OCI-LY1 (cell line): ENCODE measurements at regions not wholly inside any gene's neighbourhood (a gene's known extent, or its start where the extent isn't known, plus 50 kb on each side); places are given as distances from the start of the nearest gene placed in this dataset.

Experiments used
- H2AFZ ChIP-seq: fragments of 200-600 bp; sonication (generic), shearing (Covaris generic); 2 replicates; pipeline ENCODE4 v1.6.0; 2014; ENCODE audit warnings: antibody characterized with exemption, mild to moderate bottlenecking, low read length
- H3F3A ChIP-seq: fragments of 200-600 bp; sonication (generic), shearing (Covaris generic); 2 replicates; pipeline ENCODE4 v1.6.0; 2014; ENCODE audit warnings: mild to moderate bottlenecking, antibody characterized with exemption, low read length, moderate library complexity; ENCODE audit not compliant: insufficient read depth
- H3K27ac ChIP-seq: fragments of 200-600 bp; sonication (generic); 2 replicates; pipeline ENCODE4 v1.5.1; 2014; ENCODE audit warnings: low read length, mixed run types, mild to moderate bottlenecking, low read depth; ENCODE audit not compliant: poor library complexity, severe bottlenecking
- H3K27me3 ChIP-seq: fragments of 200-600 bp; sonication (generic); 2 replicates; pipeline ENCODE4 v1.6.0; 2014; ENCODE audit warnings: antibody characterized with exemption, mild to moderate bottlenecking, low read length, moderate library complexity; ENCODE audit not compliant: insufficient read depth
- H3K36me3 ChIP-seq: fragments of 200-600 bp; sonication (generic); 2 replicates; pipeline ENCODE4 v1.6.1; 2014; ENCODE audit warnings: mild to moderate bottlenecking, antibody characterized with exemption, low read length, moderate library complexity, mixed read lengths; ENCODE audit not compliant: insufficient read depth
- H3K4me1 ChIP-seq: fragments of 200-600 bp; sonication (generic); 2 replicates; pipeline ENCODE4 v1.5.1; 2014; ENCODE audit warnings: mild to moderate bottlenecking, low read length, moderate library complexity; ENCODE audit not compliant: insufficient read depth, severe bottlenecking
- H3K4me2 ChIP-seq: fragments of 200-600 bp; sonication (generic), shearing (Covaris generic); 2 replicates; pipeline ENCODE4 v1.6.1; 2014; ENCODE audit warnings: low read length
- H3K4me3 ChIP-seq: fragments of 200-600 bp; sonication (generic); 2 replicates; pipeline ENCODE4 v1.5.1; 2014; ENCODE audit warnings: low read length, low read depth, mild to moderate bottlenecking, mixed read lengths; ENCODE audit not compliant: poor library complexity, severe bottlenecking
- H3K79me2 ChIP-seq: fragments of 200-600 bp; shearing (Covaris generic); 2 replicates; pipeline ENCODE4 v1.6.1; 2016; ENCODE audit warnings: mixed run types, low read length, mixed read lengths; ENCODE audit not compliant: insufficient read depth
- H3K9ac ChIP-seq: fragments of 200-600 bp; sonication (generic), shearing (Covaris generic); 2 replicates; pipeline ENCODE4 v1.6.1; 2014; ENCODE audit warnings: mild to moderate bottlenecking, low read length, mixed read lengths
- H3K9me2 ChIP-seq: fragments of 200-600 bp; sonication (generic), shearing (Covaris generic); 2 replicates; pipeline ENCODE4 v1.6.1; 2014; ENCODE audit warnings: low read depth, mild to moderate bottlenecking, low read length, mixed read lengths
- H3K9me3 ChIP-seq: fragments of 200-600 bp; shearing (Covaris generic); 2 replicates; pipeline ENCODE4 v1.6.1; 2014; ENCODE audit warnings: low read length, mixed read lengths
- H4K20me1 ChIP-seq: fragments of 200-600 bp; sonication (generic), shearing (Covaris generic); 2 replicates; pipeline ENCODE4 v1.6.0; 2016; ENCODE audit warnings: mild to moderate bottlenecking, low read length; ENCODE audit not compliant: insufficient read depth
- EZH2 ChIP-seq: fragments of 200-600 bp; sonication (generic), shearing (Covaris generic); IDR thresholded peaks from 2 replicates; pipeline ENCODE4 v1.8.0; 2017; ENCODE audit warnings: borderline replicate concordance, mixed run types, mild to moderate bottlenecking, antibody characterized with exemption, low read length, moderate library complexity, mixed read lengths
- TF ChIP-seq, protein P1 (sequence below): fragments of 200-600 bp; sonication (generic), shearing (Covaris generic); IDR thresholded peaks from 2 replicates; pipeline ENCODE4 v1.5.1; 2017; ENCODE audit warnings: mild to moderate bottlenecking, antibody characterized with exemption, low read length, moderate library complexity, mixed read lengths

GRCh38 chr15:70491201-70491621 lies 272.1 kb downstream of the UACA start:
- Histone ChIP-seq H3K9me3 (no peaks in the 10 kb centered on the region), H3K79me2 (no peaks in the 10 kb centered on the region), H3K27me3 (0 out of 2 replicates have a peak, but pooled peaks cover 7% of the 10 kb centered on the region), H3K9ac (no peak overlapping the region), H3F3A (no peaks in the 10 kb centered on the region), H3K4me1 (peaks cover 16% of the 10 kb centered on the region), H3K36me3 (no peaks in the 10 kb centered on the region), H2AFZ (no peak overlapping the region), H3K4me2 (0 out of 2 replicates have a peak overlapping the region, but pooled peaks have one; percentile 32), H3K27ac (no peak overlapping the region), H4K20me1 (no peaks in the 10 kb centered on the region), H3K9me2 (no peaks in the 10 kb centered on the region), H3K4me3 (no peak overlapping the region)
- TF ChIP-seq, protein P1, sequence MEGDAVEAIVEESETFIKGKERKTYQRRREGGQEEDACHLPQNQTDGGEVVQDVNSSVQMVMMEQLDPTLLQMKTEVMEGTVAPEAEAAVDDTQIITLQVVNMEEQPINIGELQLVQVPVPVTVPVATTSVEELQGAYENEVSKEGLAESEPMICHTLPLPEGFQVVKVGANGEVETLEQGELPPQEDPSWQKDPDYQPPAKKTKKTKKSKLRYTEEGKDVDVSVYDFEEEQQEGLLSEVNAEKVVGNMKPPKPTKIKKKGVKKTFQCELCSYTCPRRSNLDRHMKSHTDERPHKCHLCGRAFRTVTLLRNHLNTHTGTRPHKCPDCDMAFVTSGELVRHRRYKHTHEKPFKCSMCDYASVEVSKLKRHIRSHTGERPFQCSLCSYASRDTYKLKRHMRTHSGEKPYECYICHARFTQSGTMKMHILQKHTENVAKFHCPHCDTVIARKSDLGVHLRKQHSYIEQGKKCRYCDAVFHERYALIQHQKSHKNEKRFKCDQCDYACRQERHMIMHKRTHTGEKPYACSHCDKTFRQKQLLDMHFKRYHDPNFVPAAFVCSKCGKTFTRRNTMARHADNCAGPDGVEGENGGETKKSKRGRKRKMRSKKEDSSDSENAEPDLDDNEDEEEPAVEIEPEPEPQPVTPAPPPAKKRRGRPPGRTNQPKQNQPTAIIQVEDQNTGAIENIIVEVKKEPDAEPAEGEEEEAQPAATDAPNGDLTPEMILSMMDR, result no peak
- no peak for TF ChIP-seq EZH2

- no peak overlapping the region for H2AFZ ChIP-seq
- H3K9me2 ChIP-seq, result no peaks in the 10 kb centered on the region
- H4K20me1 ChIP-seq, result no peaks in the 10 kb centered on the region
- H3K27me3 ChIP-seq, result 0 out of 2 replicates have a peak, but pooled peaks cover 6% of the 10 kb centered on the region
- no peaks in the 10 kb centered on the region for H3K9me3 ChIP-seq
- H3K4me3 ChIP-seq, result no peak overlapping the region
- peaks cover 16% of the 10 kb centered on the region for H3K4me1 ChIP-seq
- no peak overlapping the region for H3K27ac ChIP-seq
- TF ChIP-seq, protein P1, result no peak
- no peak for TF ChIP-seq EZH2
- H3K36me3 ChIP-seq, result no peaks in the 10 kb centered on the region
- no peaks in the 10 kb centered on the region for H3F3A ChIP-seq
- H3K9ac ChIP-seq, result no peak overlapping the region
- H3K79me2 ChIP-seq, result no peaks in the 10 kb centered on the region
- no peak overlapping the region for H3K4me2 ChIP-seq
Measured at GRCh38 chr15:70490838-70491155, 272.6 kb downstream of the UACA start.

DNA sequence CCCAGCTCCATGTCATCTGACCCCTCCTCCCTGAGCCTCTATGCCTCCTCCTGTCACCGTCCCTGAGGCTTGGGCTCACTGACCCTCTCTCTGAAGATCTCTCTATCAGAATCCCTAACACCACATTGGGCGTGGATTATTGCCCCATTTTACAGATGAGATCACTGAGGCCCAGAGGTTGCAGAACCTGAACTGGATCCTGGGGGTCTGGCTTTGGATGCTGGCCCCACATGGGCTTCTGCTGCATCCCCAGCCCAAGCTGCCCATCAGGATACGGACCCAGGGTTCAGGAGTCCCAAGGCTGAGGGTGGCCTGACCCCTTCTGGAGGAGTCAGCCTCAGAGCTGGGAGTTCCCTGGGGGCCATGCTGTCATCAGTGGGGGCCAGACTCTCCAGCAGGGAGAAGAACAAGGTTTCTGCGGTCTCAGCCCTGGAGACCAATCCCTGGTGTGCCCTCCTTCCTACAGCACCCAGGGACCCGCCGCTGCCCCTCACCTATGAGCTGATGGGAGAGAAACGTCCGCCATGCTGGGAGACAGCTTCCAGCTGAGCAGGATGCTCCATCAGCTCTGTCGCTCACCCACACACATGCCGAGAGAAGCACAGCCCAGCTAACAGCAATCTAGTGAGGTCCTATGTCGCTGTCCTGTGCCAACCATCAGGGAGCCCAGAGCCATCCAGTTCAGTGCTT lies 273.1 kb downstream of the UACA start:
- no peak overlapping the region for H3K4me2 ChIP-seq

More for the DNA sequence above, 273.1 kb downstream of the UACA start:
- H3K9ac ChIP-seq, result no peak overlapping the region
- H3K27me3 ChIP-seq, result 0 out of 2 replicates have a peak, but pooled peaks cover 6% of the 10 kb centered on the region
- no peak overlapping the region for H3K4me3 ChIP-seq
- peaks cover 16% of the 10 kb centered on the region for H3K4me1 ChIP-seq
- no peaks in the 10 kb centered on the region for H3K9me3 ChIP-seq
- H3K36me3 ChIP-seq, result no peaks in the 10 kb centered on the region
- no peaks in the 10 kb centered on the region for H3F3A ChIP-seq
- no peaks in the 10 kb centered on the region for H3K79me2 ChIP-seq
- H3K9me2 ChIP-seq, result no peaks in the 10 kb centered on the region
- no peaks in the 10 kb centered on the region for H4K20me1 ChIP-seq
- no peak for TF ChIP-seq EZH2
- TF ChIP-seq, protein P1, result no peak
- H3K27ac ChIP-seq, result no peak overlapping the region
- H2AFZ ChIP-seq, result no peak overlapping the region
